Posterior vena cava (tissue), 2 donors: ENCODE measurements at regions not wholly inside any gene's neighbourhood (a gene's known extent, or its start where the extent isn't known, plus 50 kb on each side); places are given as distances from the start of the nearest gene placed in this dataset.

Experiments
- DNase-seq: peaks from one replicate; pipeline ENCODE4 v3.0.0-alpha.2; 2020; ENCODE audit warnings: low spot score
- intact Hi-C, 2 donors: fragments of 100-400 bp; cut with DNase I; formaldehyde crosslinking; loops; one replicate each; pipeline versions ENCODE4 v1.14.1 to v1.14.2; 2022 to 2023
- donor health status: DM: yes; HTN: yes; CAD: no.
- donor health status: DM: yes; HTN: yes; CAD: no.

DNA sequence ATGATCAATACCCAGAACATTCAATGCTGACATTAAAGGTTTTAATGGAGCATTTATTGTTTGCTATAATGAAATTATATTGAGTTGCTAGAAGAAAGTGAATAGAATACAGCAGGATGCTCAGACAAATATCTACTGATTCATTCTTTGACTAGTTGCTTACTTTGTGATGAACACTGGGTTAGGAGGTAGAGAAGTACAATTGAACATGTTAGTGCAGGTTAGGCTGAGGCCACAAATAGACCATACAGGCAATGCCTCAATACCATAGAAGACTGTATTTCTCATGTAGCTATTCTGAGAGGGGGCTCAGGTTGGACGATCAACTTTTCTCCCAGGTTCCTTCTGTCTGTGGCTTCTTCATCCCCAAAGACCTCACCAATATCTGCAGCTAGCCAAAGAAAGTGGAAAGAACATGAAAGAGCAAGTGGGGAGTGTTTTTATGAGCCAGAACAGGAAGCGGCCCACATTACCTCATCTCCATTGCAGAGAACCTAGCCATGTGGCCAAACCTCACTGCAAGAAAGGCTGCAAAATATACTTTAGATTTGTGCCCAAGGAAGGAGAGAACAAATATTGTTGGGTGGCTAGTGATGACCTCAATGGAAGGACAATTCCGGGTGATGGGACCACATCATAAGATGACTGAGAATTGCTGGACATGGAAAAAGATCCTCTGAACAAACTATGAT is 180.3 kb upstream of the GATB start:
- intact Hi-C loops, result no loop called here
- no peak for DNase-seq

DNA sequence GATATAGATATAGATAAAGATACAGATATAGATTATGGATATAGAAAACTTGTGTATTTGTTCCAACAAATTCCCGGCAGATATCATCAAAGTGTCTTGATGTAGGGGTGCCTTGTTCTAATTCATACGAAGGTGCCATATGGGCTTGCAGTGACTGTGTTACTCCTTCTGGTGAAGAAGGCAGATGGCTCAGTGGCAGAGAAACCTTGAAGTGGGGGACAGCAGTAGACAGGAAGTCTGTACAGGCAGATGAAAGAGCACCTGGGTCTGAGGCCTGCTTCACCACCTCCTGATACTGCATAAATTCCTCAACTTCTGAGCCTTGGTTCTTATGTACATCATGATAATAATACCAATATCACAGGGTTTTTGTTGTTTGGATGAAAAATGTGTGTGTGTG is 179.5 kb upstream of the GATB start:
- intact Hi-C loops, result no loop called here
- DNase-seq, result no peak

GRCh38 chr4:151939670-151940069 is 178.9 kb upstream of the GATB start:
- DNase-seq, result no peak
- intact Hi-C loops, result no loop called here

DNA sequence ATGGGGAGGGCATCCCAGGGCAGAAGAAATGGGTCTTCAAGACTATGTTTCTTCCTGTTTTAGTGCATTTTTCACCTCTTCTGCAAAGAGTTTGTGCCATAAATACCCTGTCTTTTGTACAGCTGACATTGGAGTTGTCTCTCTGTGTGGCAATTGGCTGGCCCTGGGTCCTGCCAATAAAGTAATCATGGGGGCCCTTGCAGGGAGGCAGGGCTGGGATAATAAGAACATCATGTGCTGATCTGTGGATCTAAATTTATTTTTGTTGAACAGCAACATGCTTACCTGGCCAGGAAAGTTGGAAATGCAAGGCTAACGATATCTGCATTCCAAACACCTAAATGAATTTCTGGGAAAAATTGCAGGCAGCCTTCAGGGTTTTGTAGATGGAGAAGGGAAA is 174.6 kb upstream of the GATB start:
- intact Hi-C loops, result no loop called here

DNA sequence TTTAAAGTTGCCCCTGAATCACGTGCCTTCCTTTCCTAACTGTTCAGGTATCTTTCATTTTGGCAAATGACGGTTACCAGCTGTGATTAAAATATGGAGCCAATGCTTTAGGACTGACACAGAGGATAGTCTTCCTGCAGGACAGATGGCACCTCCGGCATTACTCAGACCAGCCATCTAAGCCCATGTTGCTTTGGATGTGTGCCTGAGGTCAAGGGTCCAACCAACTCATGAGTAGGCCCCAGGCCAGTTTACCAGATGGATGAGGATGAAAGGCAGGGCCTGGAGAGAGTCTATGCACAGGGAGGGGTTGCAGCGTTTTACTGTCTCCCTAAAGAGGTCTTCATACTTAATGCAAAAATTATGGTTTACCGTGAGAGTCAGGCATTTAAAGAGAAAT is 174.0 kb upstream of the GATB start:
- DNase-seq, result no peak
- intact Hi-C loops, result no loop called here

More for the DNA sequence above, 174.6 kb upstream of the GATB start:
- DNase-seq, result no peak

GRCh38 chr4:151933122-151933827 is 172.5 kb upstream of the GATB start:
- no peak for DNase-seq
- intact Hi-C loops, result no loop called here

GRCh38 chr4:151931563-151931962 is 170.8 kb upstream of the GATB start:
- DNase-seq, result no peak
- intact Hi-C loops, result no loop called here

DNA sequence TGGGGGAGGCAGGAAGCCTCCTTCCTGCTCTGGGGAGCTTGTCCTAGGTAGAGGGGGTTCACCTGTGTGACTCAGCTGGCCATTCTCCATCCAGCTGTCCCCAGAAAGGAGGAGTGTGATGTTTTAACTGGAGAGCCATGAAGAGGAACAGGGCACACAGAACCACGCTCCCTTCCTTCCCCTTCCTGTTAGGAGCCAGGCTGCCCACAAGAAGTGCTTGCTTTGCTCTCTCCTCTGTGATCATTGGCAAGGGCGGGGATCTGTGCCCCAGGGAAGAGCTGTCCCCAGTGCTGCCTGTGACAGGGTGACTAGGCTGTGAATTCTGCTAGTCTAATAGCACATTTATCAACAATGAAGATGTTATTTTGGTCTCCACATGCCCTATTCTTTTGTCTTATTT is 169.6 kb upstream of the GATB start:
- DNase-seq, result no peak

GRCh38 chr4:151928112-151928511 is 167.3 kb upstream of the GATB start:
- DNase-seq, result no peak
- intact Hi-C loops, result no loop called here

More for the DNA sequence above, 169.6 kb upstream of the GATB start:
- intact Hi-C loops, result no loop called here

DNA sequence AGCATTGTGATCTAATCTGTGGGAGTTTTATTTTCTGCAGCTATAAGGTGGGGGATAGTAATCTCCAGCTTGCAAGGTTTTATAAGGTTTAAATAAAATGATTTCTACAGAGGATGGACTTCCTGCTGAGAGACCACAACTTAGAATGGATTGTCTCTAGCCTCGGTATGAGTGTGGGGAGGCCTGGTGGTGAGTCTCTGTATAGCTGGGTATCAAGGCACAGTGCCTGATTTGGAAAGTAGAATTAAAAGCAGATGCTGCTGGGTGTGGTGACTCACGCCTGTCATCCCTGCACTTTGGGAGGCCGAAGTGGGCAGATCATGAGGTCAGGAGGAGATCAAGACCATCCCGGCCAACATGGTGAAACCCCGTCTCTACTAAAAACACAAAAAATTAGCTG is 162.0 kb upstream of the GATB start:
- intact Hi-C loops, result no loop called here
- DNase-seq, result no peak

- intact Hi-C loops, result no loop called here
- no peak for DNase-seq
Measured at GRCh38 chr4:151922306-151922705, 161.5 kb upstream of the GATB start.

DNA sequence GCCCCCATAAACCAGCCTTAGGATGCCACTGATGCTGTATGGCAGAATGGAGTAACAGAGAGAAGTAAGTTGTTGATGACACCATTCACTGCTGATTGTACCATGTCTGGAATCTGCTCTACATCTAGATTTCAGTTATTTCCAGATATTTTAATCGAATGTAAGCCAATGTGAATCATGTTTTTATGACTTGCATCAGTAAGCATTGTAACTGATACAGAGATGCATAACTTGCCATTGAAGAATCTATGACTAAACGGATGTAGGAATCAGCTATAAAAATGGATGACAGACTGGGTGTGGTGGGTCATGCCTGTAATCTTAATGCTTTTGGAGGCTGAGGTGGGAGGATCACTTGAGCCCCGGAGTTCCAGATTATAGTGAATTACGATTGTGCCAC is 161.0 kb upstream of the GATB start:
- intact Hi-C loops, result no loop called here
- no peak for DNase-seq

DNA sequence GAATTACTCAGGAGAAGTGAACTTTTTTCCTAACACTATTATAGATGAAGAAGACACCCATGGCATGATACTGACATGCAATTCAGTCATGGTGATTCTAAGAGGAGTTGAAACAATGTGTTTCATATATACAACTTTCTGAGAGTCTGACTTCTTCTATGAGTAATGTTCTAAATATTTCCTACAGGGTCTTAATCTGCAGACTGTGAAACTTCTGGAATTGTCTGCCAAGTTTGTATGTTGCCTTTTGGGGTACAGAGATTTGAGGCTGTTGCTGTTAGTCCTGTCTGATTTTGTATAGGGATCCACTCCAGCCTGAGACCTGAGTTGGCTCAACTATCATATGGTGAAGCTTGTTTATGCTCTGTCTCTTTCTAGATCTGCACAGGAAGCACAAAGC is 160.6 kb upstream of the GATB start:
- intact Hi-C loops, result no loop called here
- DNase-seq, result no peak

GRCh38 chr4:151917145-151917734 is 156.4 kb upstream of the GATB start:
- no peak for DNase-seq
- intact Hi-C loops, result no loop called here

- no peak for DNase-seq
- intact Hi-C loops, result no loop called here
Measured at GRCh38 chr4:151912632-151913031, 151.8 kb upstream of the GATB start.

DNA sequence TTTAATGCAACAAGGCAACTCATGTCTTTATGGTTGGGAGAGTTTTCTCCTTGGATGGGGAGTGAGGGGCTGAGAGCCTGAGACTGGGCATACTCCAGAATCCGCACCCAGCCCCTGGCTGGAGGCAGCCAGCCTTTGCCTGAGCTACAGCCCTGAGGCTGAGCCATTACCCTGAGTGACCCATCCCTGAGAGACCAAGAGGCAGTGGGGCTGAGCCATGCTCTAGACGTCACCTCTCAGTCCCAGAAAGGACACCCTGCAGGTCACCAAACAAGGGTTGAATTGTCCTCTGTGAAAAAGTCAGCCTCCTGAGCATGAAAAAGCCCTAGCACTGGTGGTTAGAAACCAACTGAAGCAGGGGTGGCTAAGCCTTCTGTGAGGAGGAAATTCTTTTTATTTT is 151.2 kb upstream of the GATB start:
- intact Hi-C loops, result no loop called here
- DNase-seq, result no peak

- DNase-seq, result no peak
Measured at GRCh38 chr4:151908734-151909497, 148.1 kb upstream of the GATB start.

DNA sequence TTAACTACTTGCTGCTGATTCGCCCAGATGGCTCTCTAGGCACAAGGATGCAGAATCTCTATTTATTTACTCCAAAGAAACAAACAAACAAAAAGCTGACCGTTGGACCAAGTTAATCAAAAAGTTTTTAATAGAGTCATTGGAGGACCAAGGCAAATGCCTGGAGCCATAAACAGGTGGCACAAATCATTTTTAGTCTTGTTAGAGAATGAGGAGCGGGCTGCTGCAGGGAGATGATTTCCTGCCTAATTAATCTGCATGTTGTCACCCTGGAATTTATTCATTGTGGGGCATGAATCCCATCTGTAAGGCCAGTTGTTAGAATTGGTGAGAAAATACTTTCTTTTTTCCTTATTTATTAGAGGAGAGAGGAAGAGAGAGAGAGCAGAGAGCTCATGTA is 147.4 kb upstream of the GATB start:
- no peak for DNase-seq
- intact Hi-C loops, result no loop called here

More at GRCh38 chr4:151908734-151909497, 148.1 kb upstream of the GATB start:
- intact Hi-C loops, result no loop called here

DNA sequence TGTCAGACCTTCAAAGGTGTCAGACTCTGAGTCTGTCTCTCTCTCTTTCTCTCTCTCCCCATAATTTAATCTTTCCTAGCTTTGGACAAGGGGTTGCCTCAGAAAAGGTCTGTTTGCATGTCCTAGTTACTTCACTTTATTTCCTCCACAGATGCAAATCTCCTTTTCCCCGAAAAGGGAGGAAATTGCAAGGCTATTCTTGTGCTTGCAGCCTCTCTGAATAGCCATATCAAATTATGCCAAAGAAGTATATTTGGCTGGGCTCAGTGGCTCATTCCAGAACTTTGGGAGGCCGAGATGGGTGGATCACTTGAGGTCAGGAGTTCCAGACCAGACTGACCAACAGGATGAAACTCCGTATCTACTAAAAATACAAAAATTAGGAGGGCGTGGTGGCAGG is 145.6 kb upstream of the GATB start:
- DNase-seq, result no peak
- intact Hi-C loops, result no loop called here

DNA sequence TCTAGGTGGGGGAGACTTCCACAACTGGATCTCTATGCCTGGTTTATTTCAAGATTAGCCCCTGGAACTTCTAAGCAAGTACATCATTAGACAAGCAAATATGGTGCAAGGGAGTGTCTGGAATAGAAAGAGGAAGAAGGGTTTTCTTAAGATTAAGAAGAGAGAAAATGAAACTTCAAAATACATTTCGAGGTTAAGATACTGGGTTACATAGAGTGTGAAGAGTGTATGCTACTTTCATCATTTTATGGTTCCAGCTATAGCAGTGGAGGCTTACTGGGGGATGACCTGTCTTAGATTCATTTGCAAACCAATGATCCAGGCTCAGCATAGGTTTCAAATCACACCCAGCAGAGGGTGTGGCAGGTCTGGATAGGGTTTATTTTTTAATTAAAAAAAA is 144.4 kb upstream of the GATB start:
- intact Hi-C loops, result no loop called here
- no peak for DNase-seq
